Keratinocyte (primary cell): ENCODE measurements at regions not wholly inside any gene's neighbourhood (a gene's known extent, or its start where the extent isn't known, plus 50 kb on each side); places are given as distances from the start of the nearest gene placed in this dataset.

Experiments used
- DNase-seq: peaks from one replicate; pipeline ENCODE4 v3.0.0-alpha.2; 2011; ENCODE audit warnings: low read depth, missing footprints, low spot score
- FAIRE-seq: peaks from 2 replicates; lab custom pipeline; 2011; peaks lifted over from hg19 to GRCh38; lab: Jason Lieb, UNC
- H2AFZ ChIP-seq: 2 replicates; pipeline ENCODE4 v1.6.0; 2012; ENCODE audit warnings: low read length, control low read depth, inconsistent platforms; ENCODE audit not compliant: control insufficient read depth
- H3K27ac ChIP-seq: 2 replicates; pipeline ENCODE4 v1.5.1; 2011; ENCODE audit warnings: low read length; ENCODE audit not compliant: control insufficient read depth, insufficient read depth
- H3K27me3 ChIP-seq: 3 replicates; pipeline ENCODE4 v1.6.0; 2011; ENCODE audit warnings: low read length; ENCODE audit not compliant: control insufficient read depth, insufficient read depth; ENCODE audit errors: extremely low read depth
- H3K36me3 ChIP-seq, 2 experiments: 2 replicates in 1 of 2; 3 replicates in 1 of 2; pipeline ENCODE4 v1.5.1; 2011; ENCODE audit warnings: low read length in 2 of 2, mild to moderate bottlenecking in 1 of 2; ENCODE audit not compliant: control insufficient read depth in 2 of 2, insufficient read depth in 2 of 2; ENCODE audit errors: extremely low read depth in 1 of 2
- H3K4me1 ChIP-seq: 3 replicates; pipeline ENCODE4 v1.5.1; 2011; ENCODE audit warnings: low read length; ENCODE audit not compliant: control insufficient read depth, insufficient read depth; ENCODE audit errors: extremely low read depth
- H3K4me2 ChIP-seq: 3 replicates; pipeline ENCODE4 v1.6.0; 2011; ENCODE audit warnings: low read depth, low read length; ENCODE audit not compliant: control insufficient read depth, insufficient read depth; ENCODE audit errors: extremely low read depth
- H3K4me3 ChIP-seq, 3 experiments: fragments of 200-600 bp in 1 of 3; sonication (generic) in 1 of 3; 2 replicates in 2 of 3; 3 replicates in 1 of 3; pipeline ENCODE4 v1.5.1; 2011 to 2016; ENCODE audit warnings: low read length in 3 of 3, mild to moderate bottlenecking in 3 of 3, control low read depth in 2 of 3, inconsistent platforms in 1 of 3, low read depth in 1 of 3, mixed read lengths in 1 of 3, mixed run types in 1 of 3, moderate library complexity in 1 of 3; ENCODE audit not compliant: control insufficient read depth in 2 of 3, insufficient read depth in 2 of 3; ENCODE audit errors: extremely low read depth in 1 of 3
- H3K79me2 ChIP-seq: 2 replicates; pipeline ENCODE4 v1.6.0; 2012; ENCODE audit warnings: low read length; ENCODE audit not compliant: control insufficient read depth, insufficient read depth
- H3K9ac ChIP-seq: 3 replicates; pipeline ENCODE4 v1.6.0; 2011; ENCODE audit warnings: low read length; ENCODE audit not compliant: control insufficient read depth, insufficient read depth; ENCODE audit errors: extremely low read depth
- H3K9me1 ChIP-seq: 3 replicates; pipeline ENCODE4 v1.6.0; 2011; ENCODE audit warnings: low read length; ENCODE audit not compliant: control insufficient read depth, insufficient read depth; ENCODE audit errors: extremely low read depth
- H3K9me3 ChIP-seq: 2 replicates; pipeline ENCODE4 v1.5.1; 2012; ENCODE audit warnings: low read depth, low read length; ENCODE audit not compliant: control insufficient read depth
- H4K20me1 ChIP-seq: 3 replicates; pipeline ENCODE4 v1.6.0; 2011; ENCODE audit warnings: low read length; ENCODE audit not compliant: control insufficient read depth, insufficient read depth; ENCODE audit errors: extremely low read depth
- EZH2 ChIP-seq: IDR thresholded peaks from one replicate; pipeline ENCODE4 v1.6.1; 2012; ENCODE audit warnings: inconsistent platforms, mild to moderate bottlenecking, low read length, moderate library complexity
- dilution Hi-C: fragments of 300-500 bp; cut with MboI; formaldehyde crosslinking; loops from one replicate; pipeline ENCODE4 v1.7.0; 2020; ENCODE audit warnings: low sequenced_read_pairs; ENCODE audit not compliant: extremely low pct_ligation_motif_present
- TF ChIP-seq, protein P1 (sequence below), 3 experiments: IDR thresholded peaks in 1 of 3; conservative IDR thresholded peaks in 1 of 3; optimal IDR thresholded peaks in 1 of 3; 2 replicates in 2 of 3; 3 replicates in 1 of 3; pipeline versions ENCODE3 to v1.5.1; 2011; ENCODE audit warnings: low read length in 3 of 3, mild to moderate bottlenecking in 3 of 3, moderate library complexity in 2 of 3, control low read depth in 1 of 3, inconsistent platforms in 1 of 3; ENCODE audit not compliant: insufficient read depth in 2 of 3; ENCODE audit errors: extremely low read depth in 1 of 3

DNA sequence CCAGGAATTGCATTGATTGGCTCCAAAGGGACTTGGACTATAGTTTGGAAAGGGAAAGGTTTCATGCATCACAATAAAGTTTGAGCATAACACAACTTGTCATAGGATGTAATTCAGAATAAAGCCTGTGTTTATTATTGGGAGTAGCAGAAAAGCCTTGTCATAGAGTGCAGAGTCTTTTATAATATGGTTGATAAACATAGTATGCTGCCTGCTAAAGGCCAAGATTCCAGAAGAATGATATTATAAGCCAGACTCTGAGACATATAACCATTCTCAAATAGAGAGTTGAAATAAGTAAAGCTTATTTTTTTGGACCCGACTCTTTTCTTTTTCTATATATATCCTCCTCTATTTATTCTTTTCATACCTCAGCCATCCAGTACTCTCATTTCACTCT is 207.3 kb downstream of the LRIG3 start:
- no peak overlapping the region for H3K9ac ChIP-seq
- H3K9me3 ChIP-seq: no peaks in the 10 kb centered on the region
- TF ChIP-seq EZH2: no peak
- TF ChIP-seq, protein P1, sequence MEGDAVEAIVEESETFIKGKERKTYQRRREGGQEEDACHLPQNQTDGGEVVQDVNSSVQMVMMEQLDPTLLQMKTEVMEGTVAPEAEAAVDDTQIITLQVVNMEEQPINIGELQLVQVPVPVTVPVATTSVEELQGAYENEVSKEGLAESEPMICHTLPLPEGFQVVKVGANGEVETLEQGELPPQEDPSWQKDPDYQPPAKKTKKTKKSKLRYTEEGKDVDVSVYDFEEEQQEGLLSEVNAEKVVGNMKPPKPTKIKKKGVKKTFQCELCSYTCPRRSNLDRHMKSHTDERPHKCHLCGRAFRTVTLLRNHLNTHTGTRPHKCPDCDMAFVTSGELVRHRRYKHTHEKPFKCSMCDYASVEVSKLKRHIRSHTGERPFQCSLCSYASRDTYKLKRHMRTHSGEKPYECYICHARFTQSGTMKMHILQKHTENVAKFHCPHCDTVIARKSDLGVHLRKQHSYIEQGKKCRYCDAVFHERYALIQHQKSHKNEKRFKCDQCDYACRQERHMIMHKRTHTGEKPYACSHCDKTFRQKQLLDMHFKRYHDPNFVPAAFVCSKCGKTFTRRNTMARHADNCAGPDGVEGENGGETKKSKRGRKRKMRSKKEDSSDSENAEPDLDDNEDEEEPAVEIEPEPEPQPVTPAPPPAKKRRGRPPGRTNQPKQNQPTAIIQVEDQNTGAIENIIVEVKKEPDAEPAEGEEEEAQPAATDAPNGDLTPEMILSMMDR (optimal IDR thresholded peaks at IDR 0.05 in 1 of 3, IDR thresholded peaks at IDR 0.05 in 1 of 3, conservative IDR thresholded peaks at IDR 0.05 in 1 of 3; ENCODE audit: extremely low read depth in 1 of 3, insufficient read depth in 2 of 3, low read length in 3 of 3): no peak
- FAIRE-seq: no peak
- no peak overlapping the region for H3K4me3 ChIP-seq
- dilution Hi-C loops: no loop called here
- H3K36me3 ChIP-seq: no peaks in the 10 kb centered on the region
- H3K27ac ChIP-seq: no peak overlapping the region
- no peaks in the 10 kb centered on the region for H3K27me3 ChIP-seq
- no peaks in the 10 kb centered on the region for H3K4me1 ChIP-seq
- no peak overlapping the region for H3K4me2 ChIP-seq
- H2AFZ ChIP-seq: no peak overlapping the region
- no peak for DNase-seq
- no peaks in the 10 kb centered on the region for H3K79me2 ChIP-seq
- no peaks in the 10 kb centered on the region for H3K9me1 ChIP-seq
- no peaks in the 10 kb centered on the region for H4K20me1 ChIP-seq

GRCh38 chr12:58719161-58719560 is 201.1 kb downstream of the LRIG3 start:
- H3K9me3 ChIP-seq: no peaks in the 10 kb centered on the region
- no peak overlapping the region for H3K4me2 ChIP-seq
- no peaks in the 10 kb centered on the region for H3K36me3 ChIP-seq
- H3K9me1 ChIP-seq: no peaks in the 10 kb centered on the region
- H3K9ac ChIP-seq: no peak overlapping the region
- dilution Hi-C loops: no loop called here
- no peaks in the 10 kb centered on the region for H3K79me2 ChIP-seq
- H4K20me1 ChIP-seq: no peaks in the 10 kb centered on the region
- no peak overlapping the region for H3K27ac ChIP-seq
- no peak overlapping the region for H2AFZ ChIP-seq
- FAIRE-seq (no peak), DNase-seq (no peak)
- TF ChIP-seq EZH2: no peak
- TF ChIP-seq, protein P1 (optimal IDR thresholded peaks at IDR 0.05 in 1 of 3, IDR thresholded peaks at IDR 0.05 in 1 of 3, conservative IDR thresholded peaks at IDR 0.05 in 1 of 3; ENCODE audit: extremely low read depth in 1 of 3, insufficient read depth in 2 of 3, low read length in 3 of 3): no peak
- no peak overlapping the region for H3K4me3 ChIP-seq
- H3K4me1 ChIP-seq: no peaks in the 10 kb centered on the region
- no peaks in the 10 kb centered on the region for H3K27me3 ChIP-seq
